Keratinocyte (primary cell): ENCODE measurements at regions not wholly inside any gene's neighbourhood (a gene's known extent, or its start where the extent isn't known, plus 50 kb on each side); places are given as distances from the start of the nearest gene placed in this dataset.
A peak's percentile ranks its signal among the peaks of the same experiment; 100 is the strongest.

ENCODE experiments used
- DNase-seq: peaks from one replicate; pipeline ENCODE4 v3.0.0-alpha.2; 2011; ENCODE audit warnings: low read depth, missing footprints, low spot score
- FAIRE-seq: peaks from 2 replicates; lab custom pipeline; 2011; peaks lifted over from hg19 to GRCh38; lab: Jason Lieb, UNC
- H2AFZ ChIP-seq: 2 replicates; pipeline ENCODE4 v1.6.0; 2012; ENCODE audit warnings: low read length, control low read depth, inconsistent platforms; ENCODE audit not compliant: control insufficient read depth
- H3K27ac ChIP-seq: 2 replicates; pipeline ENCODE4 v1.5.1; 2011; ENCODE audit warnings: low read length; ENCODE audit not compliant: control insufficient read depth, insufficient read depth
- H3K27me3 ChIP-seq: 3 replicates; pipeline ENCODE4 v1.6.0; 2011; ENCODE audit warnings: low read length; ENCODE audit not compliant: control insufficient read depth, insufficient read depth; ENCODE audit errors: extremely low read depth
- H3K36me3 ChIP-seq, 2 experiments: 2 replicates in 1 of 2; 3 replicates in 1 of 2; pipeline ENCODE4 v1.5.1; 2011; ENCODE audit warnings: low read length in 2 of 2, mild to moderate bottlenecking in 1 of 2; ENCODE audit not compliant: control insufficient read depth in 2 of 2, insufficient read depth in 2 of 2; ENCODE audit errors: extremely low read depth in 1 of 2
- H3K4me1 ChIP-seq: 3 replicates; pipeline ENCODE4 v1.5.1; 2011; ENCODE audit warnings: low read length; ENCODE audit not compliant: control insufficient read depth, insufficient read depth; ENCODE audit errors: extremely low read depth
- H3K4me2 ChIP-seq: 3 replicates; pipeline ENCODE4 v1.6.0; 2011; ENCODE audit warnings: low read depth, low read length; ENCODE audit not compliant: control insufficient read depth, insufficient read depth; ENCODE audit errors: extremely low read depth
- H3K4me3 ChIP-seq, 3 experiments: fragments of 200-600 bp in 1 of 3; sonication (generic) in 1 of 3; 2 replicates in 2 of 3; 3 replicates in 1 of 3; pipeline ENCODE4 v1.5.1; 2011 to 2016; ENCODE audit warnings: low read length in 3 of 3, mild to moderate bottlenecking in 3 of 3, control low read depth in 2 of 3, inconsistent platforms in 1 of 3, low read depth in 1 of 3, mixed read lengths in 1 of 3, mixed run types in 1 of 3, moderate library complexity in 1 of 3; ENCODE audit not compliant: control insufficient read depth in 2 of 3, insufficient read depth in 2 of 3; ENCODE audit errors: extremely low read depth in 1 of 3
- H3K79me2 ChIP-seq: 2 replicates; pipeline ENCODE4 v1.6.0; 2012; ENCODE audit warnings: low read length; ENCODE audit not compliant: control insufficient read depth, insufficient read depth
- H3K9ac ChIP-seq: 3 replicates; pipeline ENCODE4 v1.6.0; 2011; ENCODE audit warnings: low read length; ENCODE audit not compliant: control insufficient read depth, insufficient read depth; ENCODE audit errors: extremely low read depth
- H3K9me1 ChIP-seq: 3 replicates; pipeline ENCODE4 v1.6.0; 2011; ENCODE audit warnings: low read length; ENCODE audit not compliant: control insufficient read depth, insufficient read depth; ENCODE audit errors: extremely low read depth
- H3K9me3 ChIP-seq: 2 replicates; pipeline ENCODE4 v1.5.1; 2012; ENCODE audit warnings: low read depth, low read length; ENCODE audit not compliant: control insufficient read depth
- H4K20me1 ChIP-seq: 3 replicates; pipeline ENCODE4 v1.6.0; 2011; ENCODE audit warnings: low read length; ENCODE audit not compliant: control insufficient read depth, insufficient read depth; ENCODE audit errors: extremely low read depth
- EZH2 ChIP-seq: IDR thresholded peaks from one replicate; pipeline ENCODE4 v1.6.1; 2012; ENCODE audit warnings: inconsistent platforms, mild to moderate bottlenecking, low read length, moderate library complexity
- dilution Hi-C: fragments of 300-500 bp; cut with MboI; formaldehyde crosslinking; loops from one replicate; pipeline ENCODE4 v1.7.0; 2020; ENCODE audit warnings: low sequenced_read_pairs; ENCODE audit not compliant: extremely low pct_ligation_motif_present
- TF ChIP-seq, protein P1 (sequence below), 3 experiments: IDR thresholded peaks in 1 of 3; conservative IDR thresholded peaks in 1 of 3; optimal IDR thresholded peaks in 1 of 3; 2 replicates in 2 of 3; 3 replicates in 1 of 3; pipeline versions ENCODE3 to v1.5.1; 2011; ENCODE audit warnings: low read length in 3 of 3, mild to moderate bottlenecking in 3 of 3, moderate library complexity in 2 of 3, control low read depth in 1 of 3, inconsistent platforms in 1 of 3; ENCODE audit not compliant: insufficient read depth in 2 of 3; ENCODE audit errors: extremely low read depth in 1 of 3

DNA sequence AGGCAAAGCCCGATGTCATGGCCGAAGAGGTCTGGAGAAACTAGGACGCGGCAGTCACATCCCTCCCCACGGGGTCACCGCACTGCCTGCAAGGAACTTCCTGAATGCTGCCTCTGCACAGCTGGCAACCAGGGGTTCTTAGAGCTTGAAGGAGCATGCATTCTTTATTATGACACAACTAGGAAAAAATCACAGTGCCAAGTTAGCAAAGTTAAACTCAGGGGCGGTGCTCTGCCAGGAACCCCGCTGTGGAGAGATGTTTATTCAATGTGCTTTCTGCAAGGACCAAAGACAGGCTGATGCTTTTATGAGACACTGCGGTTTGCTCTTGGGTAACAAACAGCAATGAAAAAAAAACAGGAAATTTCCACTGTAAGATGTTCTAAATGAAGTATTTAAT lies 287.3 kb upstream of the FOXQ1 start:
- H3K9me1 ChIP-seq = no peaks in the 10 kb centered on the region
- no peak overlapping the region for H3K9ac ChIP-seq
- no peaks in the 10 kb centered on the region for H3K36me3 ChIP-seq
- FAIRE-seq = peak; percentile 17
- no peak overlapping the region for H3K4me3 ChIP-seq
- no peaks in the 10 kb centered on the region for H3K27me3 ChIP-seq
- DNase-seq = no peak
- no peak overlapping the region for H3K27ac ChIP-seq
- H2AFZ ChIP-seq = no peak overlapping the region
- H4K20me1 ChIP-seq = no peaks in the 10 kb centered on the region
- dilution Hi-C loops = no loop called here
- TF ChIP-seq, protein P1, sequence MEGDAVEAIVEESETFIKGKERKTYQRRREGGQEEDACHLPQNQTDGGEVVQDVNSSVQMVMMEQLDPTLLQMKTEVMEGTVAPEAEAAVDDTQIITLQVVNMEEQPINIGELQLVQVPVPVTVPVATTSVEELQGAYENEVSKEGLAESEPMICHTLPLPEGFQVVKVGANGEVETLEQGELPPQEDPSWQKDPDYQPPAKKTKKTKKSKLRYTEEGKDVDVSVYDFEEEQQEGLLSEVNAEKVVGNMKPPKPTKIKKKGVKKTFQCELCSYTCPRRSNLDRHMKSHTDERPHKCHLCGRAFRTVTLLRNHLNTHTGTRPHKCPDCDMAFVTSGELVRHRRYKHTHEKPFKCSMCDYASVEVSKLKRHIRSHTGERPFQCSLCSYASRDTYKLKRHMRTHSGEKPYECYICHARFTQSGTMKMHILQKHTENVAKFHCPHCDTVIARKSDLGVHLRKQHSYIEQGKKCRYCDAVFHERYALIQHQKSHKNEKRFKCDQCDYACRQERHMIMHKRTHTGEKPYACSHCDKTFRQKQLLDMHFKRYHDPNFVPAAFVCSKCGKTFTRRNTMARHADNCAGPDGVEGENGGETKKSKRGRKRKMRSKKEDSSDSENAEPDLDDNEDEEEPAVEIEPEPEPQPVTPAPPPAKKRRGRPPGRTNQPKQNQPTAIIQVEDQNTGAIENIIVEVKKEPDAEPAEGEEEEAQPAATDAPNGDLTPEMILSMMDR (optimal IDR thresholded peaks at IDR 0.05 in 1 of 3, IDR thresholded peaks at IDR 0.05 in 1 of 3, conservative IDR thresholded peaks at IDR 0.05 in 1 of 3; ENCODE audit: extremely low read depth in 1 of 3, insufficient read depth in 2 of 3, low read length in 3 of 3) = no peak
- TF ChIP-seq EZH2 = no peak
- H3K9me3 ChIP-seq = no peaks in the 10 kb centered on the region
- H3K4me1 ChIP-seq = peaks cover 5% of the 10 kb centered on the region
- peak overlapping the region; percentile 9 for H3K4me2 ChIP-seq
- no peaks in the 10 kb centered on the region for H3K79me2 ChIP-seq

GRCh38 chr6:1024161-1024560 lies 287.7 kb upstream of the FOXQ1 start:
- no peaks in the 10 kb centered on the region for H3K36me3 ChIP-seq
- no peaks in the 10 kb centered on the region for H3K9me1 ChIP-seq
- no peaks in the 10 kb centered on the region for H3K27me3 ChIP-seq
- dilution Hi-C loops = no loop called here
- H4K20me1 ChIP-seq = no peaks in the 10 kb centered on the region
- no peak overlapping the region for H3K9ac ChIP-seq
- H3K27ac ChIP-seq = no peak overlapping the region
- peaks cover 5% of the 10 kb centered on the region for H3K4me1 ChIP-seq
- H3K4me3 ChIP-seq = no peak overlapping the region
- DNase-seq = no peak
- peak overlapping the region; percentile 9 for H3K4me2 ChIP-seq
- H2AFZ ChIP-seq = no peak overlapping the region
- H3K9me3 ChIP-seq = no peaks in the 10 kb centered on the region
- no peaks in the 10 kb centered on the region for H3K79me2 ChIP-seq
- TF ChIP-seq EZH2 = no peak
- TF ChIP-seq, protein P1 (optimal IDR thresholded peaks at IDR 0.05 in 1 of 3, IDR thresholded peaks at IDR 0.05 in 1 of 3, conservative IDR thresholded peaks at IDR 0.05 in 1 of 3; ENCODE audit: extremely low read depth in 1 of 3, insufficient read depth in 2 of 3, low read length in 3 of 3) = no peak
- no peak for FAIRE-seq
